ENCODE measurements at regions not wholly inside any gene's neighbourhood (a gene's known extent, or its start where the extent isn't known, plus 50 kb on each side); places are given as distances from the start of the nearest gene placed in this dataset.

DNA sequence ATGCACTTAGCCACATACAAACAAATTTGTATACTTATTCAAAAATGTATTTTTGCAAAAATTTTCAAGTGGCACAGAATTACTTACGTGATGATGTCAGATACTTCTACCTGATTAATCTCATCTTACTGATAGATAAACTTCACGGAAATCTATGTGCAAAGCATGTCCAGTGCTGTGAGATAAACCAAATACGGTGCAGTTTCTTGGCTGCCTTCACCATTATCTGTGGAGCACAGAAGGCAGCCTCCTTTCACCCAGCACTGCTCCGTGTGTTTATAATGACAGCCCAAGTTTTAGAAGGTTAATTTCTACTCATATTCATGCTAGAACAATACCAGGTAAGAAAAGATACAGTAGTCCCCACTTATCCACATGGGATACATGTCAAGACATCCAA lies 59.0 kb upstream of the PDE10A start:
- DNase-seq (ENCODE audit: low read depth, low spot score): no peak
- peaks cover 10% of the 10 kb centered on the region for H3K4me1 ChIP-seq (ENCODE audit: control insufficient read depth, insufficient read depth, low read length)
- in situ Hi-C loops (cut with HindIII; ENCODE audit: low pct_unique_long_range_greater_than_20kb, low sequenced_read_pairs): no loop called here
- H3K9me3 ChIP-seq (ENCODE audit: control insufficient read depth, insufficient read depth, low read depth, low read length): no peaks in the 10 kb centered on the region
- no peaks in the 10 kb centered on the region for H3K36me3 ChIP-seq (ENCODE audit: control insufficient read depth, insufficient read depth, low read length)
- CTCF ChIA-PET: no interaction called here
- H3K27me3 ChIP-seq (ENCODE audit: control insufficient read depth, insufficient read depth, low read length): no peaks in the 10 kb centered on the region
- no peak overlapping the region for H3K4me3 ChIP-seq (ENCODE audit: low read depth in 2 of 2, low read length in 2 of 2)
- H3K27ac ChIP-seq (ENCODE audit: low read length): no peak overlapping the region
- ATAC-seq: no peak
- POLR2A ChIA-PET: no interaction called here
- no TSS peak for BruUV-seq (replicated peaks)
- intact Hi-C loops (cut with micrococcal nuclease; ENCODE audit: unreplicated experiment): loop anchor here (10.0 kb wide), 1 partner anchor 383 kb away; no protein-coding TSS in a partner anchor
- TF ChIP-seq, protein P1, sequence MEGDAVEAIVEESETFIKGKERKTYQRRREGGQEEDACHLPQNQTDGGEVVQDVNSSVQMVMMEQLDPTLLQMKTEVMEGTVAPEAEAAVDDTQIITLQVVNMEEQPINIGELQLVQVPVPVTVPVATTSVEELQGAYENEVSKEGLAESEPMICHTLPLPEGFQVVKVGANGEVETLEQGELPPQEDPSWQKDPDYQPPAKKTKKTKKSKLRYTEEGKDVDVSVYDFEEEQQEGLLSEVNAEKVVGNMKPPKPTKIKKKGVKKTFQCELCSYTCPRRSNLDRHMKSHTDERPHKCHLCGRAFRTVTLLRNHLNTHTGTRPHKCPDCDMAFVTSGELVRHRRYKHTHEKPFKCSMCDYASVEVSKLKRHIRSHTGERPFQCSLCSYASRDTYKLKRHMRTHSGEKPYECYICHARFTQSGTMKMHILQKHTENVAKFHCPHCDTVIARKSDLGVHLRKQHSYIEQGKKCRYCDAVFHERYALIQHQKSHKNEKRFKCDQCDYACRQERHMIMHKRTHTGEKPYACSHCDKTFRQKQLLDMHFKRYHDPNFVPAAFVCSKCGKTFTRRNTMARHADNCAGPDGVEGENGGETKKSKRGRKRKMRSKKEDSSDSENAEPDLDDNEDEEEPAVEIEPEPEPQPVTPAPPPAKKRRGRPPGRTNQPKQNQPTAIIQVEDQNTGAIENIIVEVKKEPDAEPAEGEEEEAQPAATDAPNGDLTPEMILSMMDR (IDR thresholded peaks at IDR 0.05): no peak
- TF ChIP-seq, protein P2, sequence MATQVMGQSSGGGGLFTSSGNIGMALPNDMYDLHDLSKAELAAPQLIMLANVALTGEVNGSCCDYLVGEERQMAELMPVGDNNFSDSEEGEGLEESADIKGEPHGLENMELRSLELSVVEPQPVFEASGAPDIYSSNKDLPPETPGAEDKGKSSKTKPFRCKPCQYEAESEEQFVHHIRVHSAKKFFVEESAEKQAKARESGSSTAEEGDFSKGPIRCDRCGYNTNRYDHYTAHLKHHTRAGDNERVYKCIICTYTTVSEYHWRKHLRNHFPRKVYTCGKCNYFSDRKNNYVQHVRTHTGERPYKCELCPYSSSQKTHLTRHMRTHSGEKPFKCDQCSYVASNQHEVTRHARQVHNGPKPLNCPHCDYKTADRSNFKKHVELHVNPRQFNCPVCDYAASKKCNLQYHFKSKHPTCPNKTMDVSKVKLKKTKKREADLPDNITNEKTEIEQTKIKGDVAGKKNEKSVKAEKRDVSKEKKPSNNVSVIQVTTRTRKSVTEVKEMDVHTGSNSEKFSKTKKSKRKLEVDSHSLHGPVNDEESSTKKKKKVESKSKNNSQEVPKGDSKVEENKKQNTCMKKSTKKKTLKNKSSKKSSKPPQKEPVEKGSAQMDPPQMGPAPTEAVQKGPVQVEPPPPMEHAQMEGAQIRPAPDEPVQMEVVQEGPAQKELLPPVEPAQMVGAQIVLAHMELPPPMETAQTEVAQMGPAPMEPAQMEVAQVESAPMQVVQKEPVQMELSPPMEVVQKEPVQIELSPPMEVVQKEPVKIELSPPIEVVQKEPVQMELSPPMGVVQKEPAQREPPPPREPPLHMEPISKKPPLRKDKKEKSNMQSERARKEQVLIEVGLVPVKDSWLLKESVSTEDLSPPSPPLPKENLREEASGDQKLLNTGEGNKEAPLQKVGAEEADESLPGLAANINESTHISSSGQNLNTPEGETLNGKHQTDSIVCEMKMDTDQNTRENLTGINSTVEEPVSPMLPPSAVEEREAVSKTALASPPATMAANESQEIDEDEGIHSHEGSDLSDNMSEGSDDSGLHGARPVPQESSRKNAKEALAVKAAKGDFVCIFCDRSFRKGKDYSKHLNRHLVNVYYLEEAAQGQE (IDR thresholded peaks at IDR 0.05; ENCODE audit: insufficient read depth in 1 of 2, low read depth in 2 of 2, low read length in 1 of 2): no peak
- TF ChIP-seq SIN3A (IDR thresholded peaks at IDR 0.05; ENCODE audit: borderline replicate concordance, insufficient read depth, low read depth, low read length) (no peak), TCF7L2 (IDR thresholded peaks at IDR 0.05; ENCODE audit: low read depth, low read length) (no peak)

DNA sequence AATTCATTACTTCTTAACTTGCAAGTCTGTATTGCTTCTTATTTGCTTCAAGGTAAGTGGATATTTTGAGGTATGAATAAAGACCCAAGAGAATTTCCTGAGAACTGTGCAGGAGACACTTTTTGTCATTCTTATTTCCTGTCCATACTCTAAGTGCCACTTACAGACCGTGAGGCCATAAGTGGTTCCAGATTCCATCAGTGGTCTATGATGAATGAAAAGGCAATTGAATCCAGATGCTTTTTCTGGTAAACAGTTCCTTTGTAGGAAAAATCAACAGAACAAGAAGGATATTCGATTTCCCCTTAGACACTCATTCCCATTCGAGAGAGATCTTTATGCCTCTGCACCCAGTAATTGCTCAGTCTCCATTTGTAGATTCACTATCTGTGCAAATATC lies 58.3 kb upstream of the PDE10A start:
- Histone ChIP-seq H3K27me3 (ENCODE audit: control insufficient read depth, insufficient read depth, low read length) (no peaks in the 10 kb centered on the region), H3K27ac (ENCODE audit: low read length) (no peak overlapping the region), H3K36me3 (ENCODE audit: control insufficient read depth, insufficient read depth, low read length) (no peaks in the 10 kb centered on the region), H3K4me1 (ENCODE audit: control insufficient read depth, insufficient read depth, low read length) (peaks cover 10% of the 10 kb centered on the region), H3K9me3 (ENCODE audit: control insufficient read depth, insufficient read depth, low read depth, low read length) (no peaks in the 10 kb centered on the region), H3K4me3 (ENCODE audit: low read depth in 2 of 2, low read length in 2 of 2) (no peak overlapping the region)
- no TSS peak for BruUV-seq (replicated peaks)
- DNase-seq (ENCODE audit: low read depth, low spot score): no peak
- in situ Hi-C loops (cut with HindIII; ENCODE audit: low pct_unique_long_range_greater_than_20kb, low sequenced_read_pairs): no loop called here
- ChIA-PET CTCF (no interaction called here), POLR2A (no interaction called here)
- TF ChIP-seq SIN3A (IDR thresholded peaks at IDR 0.05; ENCODE audit: borderline replicate concordance, insufficient read depth, low read depth, low read length) (no peak), TCF7L2 (IDR thresholded peaks at IDR 0.05; ENCODE audit: low read depth, low read length) (no peak), POLR2AphosphoS5 (IDR thresholded peaks at IDR 0.05; ENCODE audit: low read depth, low read length) (no peak)
- TF ChIP-seq, protein P1 (IDR thresholded peaks at IDR 0.05): no peak
- TF ChIP-seq, protein P2 (IDR thresholded peaks at IDR 0.05; ENCODE audit: insufficient read depth in 1 of 2, low read depth in 2 of 2, low read length in 1 of 2): no peak
- intact Hi-C loops (cut with micrococcal nuclease; ENCODE audit: unreplicated experiment): loop anchor here (10.0 kb wide), 1 partner anchor 383 kb away; no protein-coding TSS in a partner anchor
- no peak for ATAC-seq

All from Panc1 (cell line).